ENCODE measurements at regions not wholly inside any gene's neighbourhood (a gene's known extent, or its start where the extent isn't known, plus 50 kb on each side); places are given as distances from the start of the nearest gene placed in this dataset.

DNA sequence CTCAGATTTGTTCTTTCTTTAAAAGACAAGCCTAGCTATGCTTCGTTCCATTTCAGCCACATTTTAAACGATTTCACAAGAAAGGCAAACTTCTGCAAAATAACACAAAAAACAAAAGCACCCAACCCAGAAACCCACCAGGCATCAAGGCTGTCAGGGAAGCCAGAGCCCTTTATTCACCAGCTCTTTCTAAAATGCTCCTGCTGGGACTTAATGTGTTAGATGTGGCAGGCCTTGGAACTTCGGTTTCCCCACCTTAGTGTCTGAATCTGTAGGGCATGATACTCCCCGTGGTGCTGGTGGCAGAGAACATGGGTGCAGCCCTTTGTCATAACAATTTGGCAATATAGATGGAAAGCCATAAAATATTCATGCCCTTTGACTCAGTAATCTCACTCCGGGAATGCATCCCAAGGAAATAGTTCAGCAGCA lies 56.8 kb upstream of the LCTL start:
- no peaks in the 10 kb centered on the region for H3K27me3 ChIP-seq
- H3K27ac ChIP-seq, result peak overlapping the region; percentile 74
- TF ChIP-seq EZH2phosphoT487 (IDR thresholded peaks at IDR 0.05; ENCODE audit: low read depth, severe bottlenecking, unreplicated experiment) (no peak), EZH2 (IDR thresholded peaks at IDR 0.05; ENCODE audit: borderline replicate concordance) (no peak)
- TF ChIP-seq, protein P1, sequence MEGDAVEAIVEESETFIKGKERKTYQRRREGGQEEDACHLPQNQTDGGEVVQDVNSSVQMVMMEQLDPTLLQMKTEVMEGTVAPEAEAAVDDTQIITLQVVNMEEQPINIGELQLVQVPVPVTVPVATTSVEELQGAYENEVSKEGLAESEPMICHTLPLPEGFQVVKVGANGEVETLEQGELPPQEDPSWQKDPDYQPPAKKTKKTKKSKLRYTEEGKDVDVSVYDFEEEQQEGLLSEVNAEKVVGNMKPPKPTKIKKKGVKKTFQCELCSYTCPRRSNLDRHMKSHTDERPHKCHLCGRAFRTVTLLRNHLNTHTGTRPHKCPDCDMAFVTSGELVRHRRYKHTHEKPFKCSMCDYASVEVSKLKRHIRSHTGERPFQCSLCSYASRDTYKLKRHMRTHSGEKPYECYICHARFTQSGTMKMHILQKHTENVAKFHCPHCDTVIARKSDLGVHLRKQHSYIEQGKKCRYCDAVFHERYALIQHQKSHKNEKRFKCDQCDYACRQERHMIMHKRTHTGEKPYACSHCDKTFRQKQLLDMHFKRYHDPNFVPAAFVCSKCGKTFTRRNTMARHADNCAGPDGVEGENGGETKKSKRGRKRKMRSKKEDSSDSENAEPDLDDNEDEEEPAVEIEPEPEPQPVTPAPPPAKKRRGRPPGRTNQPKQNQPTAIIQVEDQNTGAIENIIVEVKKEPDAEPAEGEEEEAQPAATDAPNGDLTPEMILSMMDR (IDR thresholded peaks at IDR 0.05; ENCODE audit: poor library complexity), result no peak
- 36% methylated on average over 5 of the region's 5 CpGs for WGBS (ENCODE audit: low lambda C conversion rate, missing lambda C conversion rate)
- H3K9me2 ChIP-seq (replicated peaks; ENCODE audit: insufficient read depth), result no peaks in the 10 kb centered on the region
- no peaks in the 10 kb centered on the region for H3K9me3 ChIP-seq (ENCODE audit: low read depth)
- no peak overlapping the region for H3K4me3 ChIP-seq
- no peaks in the 10 kb centered on the region for H3K79me2 ChIP-seq
- peak overlapping the region; percentile 74 for H3K4me2 ChIP-seq
- no peaks in the 10 kb centered on the region for H3K36me3 ChIP-seq (replicated peaks; ENCODE audit: insufficient read depth, low read depth)
- no peaks in the 10 kb centered on the region for H4K20me1 ChIP-seq (ENCODE audit: insufficient read depth, poor library complexity, severe bottlenecking)
- peak overlapping the region; percentile 66 for H2AFZ ChIP-seq
- H3K4me1 ChIP-seq (ENCODE audit: insufficient read depth), result peaks cover 37% of the 10 kb centered on the region
- DNase-seq (ENCODE audit: low spot score), result no peak

DNA sequence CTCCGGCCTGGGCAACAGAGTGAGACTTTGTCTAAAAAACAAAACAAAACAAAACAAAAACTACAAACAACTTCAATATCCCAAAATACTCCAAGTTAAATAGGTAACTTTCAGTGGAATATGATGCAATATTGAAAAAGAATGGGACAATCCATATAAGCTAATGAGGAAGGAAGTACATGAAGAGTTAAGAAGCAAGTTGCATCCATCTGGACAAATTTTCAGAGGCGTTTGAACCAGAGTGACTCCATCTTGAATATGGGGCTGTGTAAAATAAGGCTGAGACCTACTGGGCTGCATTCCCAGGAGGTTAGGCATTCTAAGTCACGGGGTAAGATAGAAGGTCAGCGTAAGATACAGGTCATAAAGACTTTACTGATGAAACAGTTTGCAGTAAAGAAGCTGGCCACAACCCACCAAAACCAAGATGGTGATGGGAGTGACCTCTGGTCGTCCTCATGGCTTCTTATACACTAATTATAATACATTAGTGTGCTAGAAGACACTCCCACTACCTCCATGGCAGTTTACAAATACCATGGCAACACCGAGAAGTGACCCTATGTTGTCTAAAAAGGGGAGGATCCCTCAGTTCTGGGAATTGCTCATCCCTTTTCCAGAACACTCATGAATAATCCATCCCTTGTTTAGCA lies 58.1 kb upstream of the LCTL start:
- H3K9me2 ChIP-seq (replicated peaks; ENCODE audit: insufficient read depth), result no peaks in the 10 kb centered on the region
- no peaks in the 10 kb centered on the region for H3K9me3 ChIP-seq (ENCODE audit: low read depth)
- WGBS (ENCODE audit: low lambda C conversion rate, missing lambda C conversion rate), result 59% methylated on average over 6 of the region's 6 CpGs
- no peak overlapping the region for H3K27ac ChIP-seq
- TF ChIP-seq EZH2 (IDR thresholded peaks at IDR 0.05; ENCODE audit: borderline replicate concordance), result no peak
- TF ChIP-seq, protein P1 (IDR thresholded peaks at IDR 0.05; ENCODE audit: poor library complexity), result no peak
- TF ChIP-seq EZH2phosphoT487 (IDR thresholded peaks at IDR 0.05; ENCODE audit: low read depth, severe bottlenecking, unreplicated experiment), result no peak
- no peaks in the 10 kb centered on the region for H4K20me1 ChIP-seq (ENCODE audit: insufficient read depth, poor library complexity, severe bottlenecking)
- no peaks in the 10 kb centered on the region for H3K27me3 ChIP-seq
- H3K4me1 ChIP-seq (ENCODE audit: insufficient read depth), result peaks cover 32% of the 10 kb centered on the region
- H3K4me2 ChIP-seq, result no peak overlapping the region
- no peak overlapping the region for H3K4me3 ChIP-seq
- no peaks in the 10 kb centered on the region for H3K36me3 ChIP-seq (replicated peaks; ENCODE audit: insufficient read depth, low read depth)
- no peak for DNase-seq (ENCODE audit: low spot score)
- no peak overlapping the region for H2AFZ ChIP-seq
- H3K79me2 ChIP-seq, result no peaks in the 10 kb centered on the region

DNA sequence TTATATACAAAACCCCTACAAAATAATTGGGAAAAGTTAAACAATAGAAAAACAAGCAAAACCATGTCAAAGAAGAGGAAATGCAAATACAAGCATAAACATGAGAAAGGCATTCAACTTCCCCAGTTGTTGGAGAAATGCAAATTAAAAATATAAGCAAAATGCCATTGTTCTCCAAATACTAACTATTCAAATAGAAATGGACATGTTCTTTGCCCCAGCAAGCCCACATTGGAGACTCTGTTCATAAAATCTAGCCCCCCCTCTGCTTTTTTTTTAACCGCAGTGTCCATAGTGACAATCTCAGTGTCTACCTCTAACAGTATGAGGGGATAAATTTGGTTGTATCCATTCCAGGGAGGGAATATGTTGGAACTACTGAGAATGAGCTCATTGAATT lies 59.7 kb upstream of the LCTL start:
- Histone ChIP-seq H3K4me1 (ENCODE audit: insufficient read depth) (peaks cover 34% of the 10 kb centered on the region), H4K20me1 (ENCODE audit: insufficient read depth, poor library complexity, severe bottlenecking) (no peaks in the 10 kb centered on the region), H3K27ac (no peak overlapping the region), H3K36me3 (replicated peaks; ENCODE audit: insufficient read depth, low read depth) (no peaks in the 10 kb centered on the region), H3K9me2 (replicated peaks; ENCODE audit: insufficient read depth) (no peaks in the 10 kb centered on the region), H2AFZ (no peak overlapping the region), H3K9me3 (ENCODE audit: low read depth) (no peaks in the 10 kb centered on the region), H3K4me2 (no peak overlapping the region), H3K4me3 (no peak overlapping the region), H3K27me3 (no peaks in the 10 kb centered on the region), H3K79me2 (no peaks in the 10 kb centered on the region)
- DNase-seq (ENCODE audit: low spot score), result no peak
- no peak for TF ChIP-seq EZH2 (IDR thresholded peaks at IDR 0.05; ENCODE audit: borderline replicate concordance)
- TF ChIP-seq, protein P1 (IDR thresholded peaks at IDR 0.05; ENCODE audit: poor library complexity), result no peak
- no peak for TF ChIP-seq EZH2phosphoT487 (IDR thresholded peaks at IDR 0.05; ENCODE audit: low read depth, severe bottlenecking, unreplicated experiment)
- 89% methylated on average over 1 of the region's 1 CpG for WGBS (ENCODE audit: low lambda C conversion rate, missing lambda C conversion rate)
